Effector memory CD4-positive, alpha-beta T cell (primary cell): ENCODE measurements at regions not wholly inside any gene's neighbourhood (a gene's known extent, or its start where the extent isn't known, plus 50 kb on each side); places are given as distances from the start of the nearest gene placed in this dataset.

ENCODE experiments used
- DNase-seq, 3 donors: peaks; one replicate each; pipeline ENCODE4 v3.0.0-alpha.2; 2020
- H3K27ac ChIP-seq: 2 replicates; pipeline ENCODE4 v1.7.0; 2013; ENCODE audit warnings: mild to moderate bottlenecking, low read length, moderate library complexity; ENCODE audit not compliant: insufficient read depth, poor library complexity, severe bottlenecking
- H3K27me3 ChIP-seq: replicated peaks from 2 replicates; pipeline ENCODE4 v1.7.0; 2013; ENCODE audit warnings: mild to moderate bottlenecking, low read length; ENCODE audit not compliant: insufficient read depth, control insufficient read depth, poor library complexity, severe bottlenecking
- H3K36me3 ChIP-seq: 2 replicates; pipeline ENCODE4 v1.7.0; 2013; ENCODE audit warnings: mild to moderate bottlenecking, low read length, moderate library complexity; ENCODE audit not compliant: control insufficient read depth, insufficient read depth
- H3K4me1 ChIP-seq: 2 replicates; pipeline ENCODE4 v1.7.0; 2013; ENCODE audit warnings: low read length, mild to moderate bottlenecking; ENCODE audit not compliant: control insufficient read depth, insufficient read depth, poor library complexity, severe bottlenecking
- H3K4me3 ChIP-seq: 2 replicates; pipeline ENCODE4 v1.7.0; 2013; ENCODE audit warnings: low read length, low read depth, mild to moderate bottlenecking; ENCODE audit not compliant: insufficient read depth, poor library complexity, severe bottlenecking
- H3K9me3 ChIP-seq: 2 replicates; pipeline ENCODE4 v1.7.0; 2013; ENCODE audit warnings: mild to moderate bottlenecking, low read length, moderate library complexity; ENCODE audit not compliant: control insufficient read depth

DNA sequence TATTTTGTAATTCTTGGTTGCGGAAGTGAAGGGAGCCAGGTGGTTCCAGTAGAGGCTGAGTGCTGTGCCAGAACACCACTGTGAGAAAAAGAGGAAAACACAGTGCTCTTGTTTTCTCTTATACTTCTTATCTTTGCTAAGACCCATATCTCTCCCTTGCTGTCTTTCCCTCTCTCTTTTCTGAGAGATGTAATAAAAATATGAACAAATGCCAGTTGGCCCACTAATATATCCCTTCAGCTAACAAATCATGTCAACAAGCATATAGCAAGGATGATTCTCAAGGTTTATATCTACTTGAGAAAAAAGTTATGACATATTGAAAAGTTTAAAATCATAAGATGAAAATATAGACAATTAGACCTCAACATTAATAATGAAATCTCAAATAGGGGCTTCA, 758.3 kb downstream of the HDGFL1 start:
- no peaks in the 10 kb centered on the region for H3K9me3 ChIP-seq

DNA sequence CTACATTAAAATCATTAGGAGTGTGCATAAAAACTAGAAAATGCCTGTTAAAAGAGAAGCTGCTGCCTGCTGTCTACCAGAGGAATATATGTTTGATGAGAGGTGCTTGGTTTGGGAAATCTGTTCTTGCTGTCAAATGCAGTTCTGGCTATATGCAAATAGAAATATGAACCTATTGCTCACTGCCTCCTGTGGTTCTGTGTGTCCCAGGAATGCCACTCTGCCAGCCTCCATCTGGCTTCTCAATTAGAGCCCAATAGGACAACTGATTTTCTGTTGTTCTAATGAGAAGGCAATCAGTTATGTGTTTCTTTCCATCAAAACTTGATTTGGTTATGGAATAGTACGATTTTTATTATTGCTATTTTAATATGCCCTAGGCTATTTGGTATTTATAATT, 759.7 kb downstream of the HDGFL1 start:
- DNase-seq, result no peak

More for the DNA sequence above, 758.3 kb downstream of the HDGFL1 start:
- no peaks in the 10 kb centered on the region for H3K36me3 ChIP-seq
- no peak overlapping the region for H3K27ac ChIP-seq
- no peaks in the 10 kb centered on the region for H3K27me3 ChIP-seq
- H3K4me3 ChIP-seq, result no peak overlapping the region
- no peaks in the 10 kb centered on the region for H3K4me1 ChIP-seq
- DNase-seq, result no peak

DNA sequence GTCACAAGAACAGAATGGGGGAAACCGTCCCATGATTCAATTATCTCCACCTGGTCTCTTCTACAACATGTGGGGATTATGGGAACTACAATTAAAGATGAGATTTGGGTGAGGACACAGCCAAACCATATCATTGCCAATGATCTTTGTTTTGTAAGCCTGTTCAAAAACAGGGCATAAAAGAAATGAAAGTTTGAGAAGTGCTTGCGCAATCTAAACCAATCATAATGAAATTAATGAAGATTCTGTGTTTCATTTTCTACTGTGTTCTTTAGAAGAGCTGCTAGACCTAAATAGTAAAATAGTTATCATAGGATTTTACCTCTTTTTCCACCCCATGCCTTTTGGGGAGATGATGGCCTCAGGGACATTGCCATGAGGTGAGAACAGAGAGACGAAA, 761.3 kb downstream of the HDGFL1 start:
- Histone ChIP-seq H3K4me3 (no peak overlapping the region), H3K27me3 (no peaks in the 10 kb centered on the region), H3K9me3 (no peaks in the 10 kb centered on the region), H3K4me1 (no peaks in the 10 kb centered on the region), H3K27ac (no peak overlapping the region), H3K36me3 (no peaks in the 10 kb centered on the region)
- no peak for DNase-seq

More for the DNA sequence above, 759.7 kb downstream of the HDGFL1 start:
- Histone ChIP-seq H3K4me3 (no peak overlapping the region), H3K4me1 (no peaks in the 10 kb centered on the region), H3K36me3 (no peaks in the 10 kb centered on the region), H3K9me3 (no peaks in the 10 kb centered on the region), H3K27ac (no peak overlapping the region), H3K27me3 (no peaks in the 10 kb centered on the region)

DNA sequence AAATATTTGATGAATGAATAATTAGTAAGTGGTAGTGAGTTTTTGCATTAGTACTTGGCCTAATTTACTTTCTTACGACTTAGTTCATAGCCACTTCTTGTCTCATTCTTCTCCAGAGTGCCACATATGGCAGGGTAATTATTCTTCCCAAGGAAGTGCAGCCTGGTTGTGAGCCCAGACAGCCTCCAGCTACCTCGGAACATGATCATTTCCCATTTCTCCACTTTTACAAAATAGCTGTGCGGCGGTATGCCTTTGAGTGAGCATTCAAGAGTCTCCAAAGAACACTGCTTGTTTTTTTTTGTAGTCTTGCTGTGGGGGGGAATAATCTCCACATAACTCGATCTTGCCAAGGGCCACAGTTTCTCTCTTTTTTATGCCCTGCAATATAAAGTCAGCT, 765.0 kb downstream of the HDGFL1 start:
- no peak overlapping the region for H3K4me3 ChIP-seq
- no peak for DNase-seq
- H3K4me1 ChIP-seq, result no peaks in the 10 kb centered on the region
- H3K27ac ChIP-seq, result no peak overlapping the region
- no peaks in the 10 kb centered on the region for H3K27me3 ChIP-seq
- H3K9me3 ChIP-seq, result no peaks in the 10 kb centered on the region
- H3K36me3 ChIP-seq, result no peaks in the 10 kb centered on the region

DNA sequence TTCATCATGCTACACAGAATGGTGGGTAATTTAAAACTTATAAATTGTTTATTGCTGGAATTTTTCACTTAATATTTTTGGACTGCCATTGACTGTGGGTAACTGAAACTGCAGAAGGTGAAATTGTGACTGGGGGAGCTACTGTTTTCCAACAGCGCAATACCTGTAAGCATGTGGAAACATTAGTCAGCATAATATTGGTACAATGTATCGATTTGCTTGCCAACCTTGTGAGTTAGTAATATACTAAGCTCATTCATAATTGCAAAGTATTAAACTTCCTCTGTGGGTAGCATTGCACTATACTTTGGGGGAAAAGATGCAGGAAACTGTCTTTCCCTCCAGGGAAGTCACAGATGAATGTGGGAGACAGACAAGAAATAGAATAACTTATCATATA, 766.5 kb downstream of the HDGFL1 start:
- Histone ChIP-seq H3K27me3 (no peaks in the 10 kb centered on the region), H3K4me3 (no peak overlapping the region), H3K36me3 (no peaks in the 10 kb centered on the region), H3K9me3 (no peaks in the 10 kb centered on the region), H3K27ac (no peak overlapping the region), H3K4me1 (no peaks in the 10 kb centered on the region)
- no peak for DNase-seq

GRCh38 chr6:23339268-23339667, 769.9 kb downstream of the HDGFL1 start:
- Histone ChIP-seq H3K36me3 (no peaks in the 10 kb centered on the region), H3K4me1 (no peaks in the 10 kb centered on the region), H3K9me3 (no peaks in the 10 kb centered on the region), H3K4me3 (no peak overlapping the region), H3K27ac (no peak overlapping the region), H3K27me3 (no peaks in the 10 kb centered on the region)
- DNase-seq, result no peak

GRCh38 chr6:23340271-23340670, 770.9 kb downstream of the HDGFL1 start:
- no peaks in the 10 kb centered on the region for H3K36me3 ChIP-seq
- H3K9me3 ChIP-seq, result no peaks in the 10 kb centered on the region
- no peak overlapping the region for H3K27ac ChIP-seq
- H3K4me3 ChIP-seq, result no peak overlapping the region
- H3K4me1 ChIP-seq, result no peaks in the 10 kb centered on the region
- H3K27me3 ChIP-seq, result no peaks in the 10 kb centered on the region
- no peak for DNase-seq

DNA sequence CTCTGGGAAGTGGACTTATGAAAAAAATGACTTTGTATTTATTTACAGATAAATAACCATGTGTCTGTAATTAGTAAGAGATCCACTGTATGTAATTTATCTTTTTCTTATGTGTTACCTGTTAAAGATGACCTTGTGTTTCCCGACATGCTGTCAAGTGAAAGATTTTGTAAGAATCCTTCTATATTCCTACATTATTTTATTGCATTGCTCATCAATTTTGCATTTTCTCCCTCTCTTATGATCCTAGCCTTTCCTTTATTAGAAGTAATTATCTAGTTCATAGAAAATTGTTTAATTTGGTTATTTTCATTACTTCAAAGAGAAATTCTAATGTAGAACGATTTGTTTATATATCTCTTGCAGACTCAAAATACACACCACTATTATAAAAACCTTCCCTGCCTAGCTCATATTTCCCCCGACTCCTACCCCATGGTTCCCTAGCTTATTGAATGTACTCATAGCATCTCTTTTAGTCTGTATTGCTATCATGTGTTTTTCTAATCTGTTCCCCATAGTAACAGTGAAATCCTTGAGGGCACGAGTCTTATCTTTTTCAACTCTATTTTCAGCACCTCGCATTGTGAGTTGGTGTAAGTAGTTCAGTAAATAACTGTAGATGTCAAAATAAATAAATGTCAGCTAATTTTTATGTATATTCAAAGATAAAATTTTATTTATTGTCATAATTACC, 774.4 kb downstream of the HDGFL1 start:
- no peaks in the 10 kb centered on the region for H3K9me3 ChIP-seq
- H3K4me3 ChIP-seq, result no peak overlapping the region
- no peak for DNase-seq
- H3K4me1 ChIP-seq, result no peaks in the 10 kb centered on the region
- no peaks in the 10 kb centered on the region for H3K27me3 ChIP-seq
- H3K27ac ChIP-seq, result no peak overlapping the region
- no peaks in the 10 kb centered on the region for H3K36me3 ChIP-seq

- DNase-seq, result no peak
- Histone ChIP-seq H3K36me3 (no peaks in the 10 kb centered on the region), H3K27ac (no peak overlapping the region), H3K4me3 (no peak overlapping the region), H3K4me1 (no peaks in the 10 kb centered on the region), H3K9me3 (no peaks in the 10 kb centered on the region), H3K27me3 (no peaks in the 10 kb centered on the region)
Observed at GRCh38 chr6:23348185-23348584, 777.8 kb upstream of the NRSN1 start.

DNA sequence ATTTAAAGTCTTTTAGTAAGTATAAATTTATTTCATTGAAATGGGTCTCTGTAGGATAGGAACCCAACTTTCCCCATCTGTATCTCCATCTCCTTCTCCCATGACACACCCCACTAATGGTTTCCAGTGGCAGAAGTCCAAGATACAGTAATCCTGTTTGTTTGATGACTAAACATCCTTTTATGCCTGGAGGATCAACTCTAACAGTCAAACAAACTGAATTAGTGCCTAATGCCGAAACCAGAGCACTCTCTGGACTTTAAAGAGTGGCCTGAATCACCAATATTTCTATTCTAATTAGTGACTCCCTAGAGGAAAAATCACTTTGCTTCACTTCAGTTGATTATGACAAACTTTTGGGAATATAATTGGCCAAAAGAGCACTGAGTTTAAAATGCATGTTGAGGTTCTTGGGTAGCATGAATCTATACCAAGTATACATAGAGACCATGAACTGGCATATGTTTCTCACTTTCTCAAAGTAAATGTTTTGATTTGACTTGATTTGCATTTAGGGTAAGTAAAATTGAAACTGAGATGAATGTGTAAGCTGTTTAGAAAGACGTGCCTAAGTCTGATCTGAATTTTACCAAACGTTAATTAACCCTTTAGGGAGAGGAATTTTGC, 776.4 kb upstream of the NRSN1 start:
- Histone ChIP-seq H3K27ac (no peak overlapping the region), H3K9me3 (no peaks in the 10 kb centered on the region), H3K4me1 (no peaks in the 10 kb centered on the region), H3K4me3 (no peak overlapping the region), H3K36me3 (no peaks in the 10 kb centered on the region), H3K27me3 (no peaks in the 10 kb centered on the region)
- DNase-seq, result no peak
